Spinal cord (tissue), 9 donors: ENCODE measurements at regions not wholly inside any gene's neighbourhood (a gene's known extent, or its start where the extent isn't known, plus 50 kb on each side); places are given as distances from the start of the nearest gene placed in this dataset.
"Not testable (repeated sequence)": the region's sequence is repeated elsewhere in the genome, so short reads cannot be mapped to it uniquely, and the experiment has no call there.

Experiments used
- DNase-seq, 6 donors: peaks; one replicate each; pipeline versions ENCODE4 v3.0.0 to v3.0.0-alpha.2; 2013 to 2015; ENCODE audit warnings: low spot score in 6 of 6, low read depth in 4 of 6
- H3K27ac ChIP-seq: one replicate; pipeline ENCODE4 v1.5.1; 2013; ENCODE audit warnings: low read depth, low read length, control low read depth
- H3K27me3 ChIP-seq: one replicate; pipeline ENCODE4 v1.6.1; 2013; ENCODE audit warnings: low read length; ENCODE audit not compliant: control insufficient read depth, insufficient read depth
- H3K36me3 ChIP-seq: one replicate; pipeline ENCODE4 v1.6.1; 2013; ENCODE audit warnings: low read length; ENCODE audit not compliant: control insufficient read depth, insufficient read depth
- H3K4me1 ChIP-seq: one replicate; pipeline ENCODE4 v1.6.1; 2013; ENCODE audit warnings: low read length; ENCODE audit not compliant: control insufficient read depth, insufficient read depth
- H3K4me3 ChIP-seq: one replicate; pipeline ENCODE4 v1.5.1; 2013; ENCODE audit warnings: low read depth, low read length, control low read depth
- H3K9me3 ChIP-seq: one replicate; pipeline ENCODE4 v1.6.1; 2013; ENCODE audit warnings: low read length; ENCODE audit not compliant: control insufficient read depth, insufficient read depth
- WGBS: methylation state at CpG from one replicate; pipeline ENCODE4 v1.1.5; 2013; ENCODE audit warnings: missing lambda C conversion rate; ENCODE audit not compliant: insufficient coverage; 5-methylcytosine and 5-hydroxymethylcytosine counted together
- donor health status: healthy.

GRCh38 chr10:27392606-27393005 is 111.5 kb upstream of the RAB18 start:
- Histone ChIP-seq H3K4me1 (no peaks in the 10 kb centered on the region), H3K4me3 (no peak overlapping the region), H3K27ac (no peak overlapping the region), H3K9me3 (no peaks in the 10 kb centered on the region), H3K36me3 (no peaks in the 10 kb centered on the region), H3K27me3 (no peaks in the 10 kb centered on the region)
- DNase-seq: no peak
- WGBS: no CpG with 5 or more reads among the region's 2 CpGs

GRCh38 chr10:27391916-27392315 is 112.2 kb upstream of the RAB18 start:
- no peak for DNase-seq
- no peak overlapping the region for H3K4me3 ChIP-seq
- H3K27me3 ChIP-seq: no peaks in the 10 kb centered on the region
- H3K36me3 ChIP-seq: no peaks in the 10 kb centered on the region
- no peaks in the 10 kb centered on the region for H3K4me1 ChIP-seq
- 88% methylated on average over 2 of the region's 2 CpGs for WGBS
- H3K9me3 ChIP-seq: no peaks in the 10 kb centered on the region
- no peak overlapping the region for H3K27ac ChIP-seq

DNA sequence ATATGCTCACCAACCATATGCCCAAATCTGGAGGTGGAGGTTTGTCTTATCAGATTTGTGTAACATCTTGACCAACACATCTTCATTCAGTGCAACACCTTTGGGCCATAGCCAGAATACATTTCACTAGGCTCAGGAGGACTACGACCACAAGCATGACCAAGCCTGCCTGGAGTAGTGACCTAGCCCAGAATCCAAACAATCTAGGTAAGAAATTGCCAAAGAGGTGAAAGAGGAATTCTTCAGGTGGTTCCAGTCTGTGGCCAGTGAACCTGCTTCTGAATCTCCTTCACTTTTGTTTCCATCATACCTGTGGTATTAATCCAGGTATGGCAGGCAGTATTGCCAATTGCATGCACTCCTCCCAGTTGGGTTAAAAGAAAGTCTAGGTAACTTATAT is 112.8 kb upstream of the RAB18 start:
- H3K36me3 ChIP-seq: no peaks in the 10 kb centered on the region
- H3K4me3 ChIP-seq: no peak overlapping the region
- 100% methylated on average over 1 of the region's 1 CpG for WGBS

DNA sequence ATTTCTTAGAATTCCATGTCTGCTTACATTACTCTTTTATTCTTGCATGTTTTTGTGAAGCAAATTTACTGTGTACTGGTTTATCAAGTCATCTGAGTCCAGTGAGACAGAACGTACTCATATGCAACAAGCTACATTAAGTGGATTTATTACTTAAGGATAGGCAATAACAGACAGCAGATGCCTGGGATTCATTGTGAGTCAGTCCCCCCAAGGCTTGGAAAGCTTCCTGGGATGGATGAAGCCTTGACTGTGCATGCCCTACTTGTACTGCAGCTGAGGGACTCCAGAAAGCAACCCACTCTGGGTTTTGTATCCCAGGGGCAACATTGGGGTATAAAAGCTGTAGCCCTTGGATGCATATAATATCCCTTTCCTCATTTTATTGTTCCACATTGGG is 113.4 kb upstream of the RAB18 start:
- no peaks in the 10 kb centered on the region for H3K36me3 ChIP-seq
- H3K27me3 ChIP-seq: no peaks in the 10 kb centered on the region
- H3K4me3 ChIP-seq: no peak overlapping the region
- no peak for DNase-seq
- no peaks in the 10 kb centered on the region for H3K9me3 ChIP-seq
- H3K4me1 ChIP-seq: no peaks in the 10 kb centered on the region
- no CpG with 5 or more reads among the region's 1 CpG for WGBS
- H3K27ac ChIP-seq: no peak overlapping the region

More for the DNA sequence above, 112.8 kb upstream of the RAB18 start:
- Histone ChIP-seq H3K9me3 (no peaks in the 10 kb centered on the region), H3K27ac (no peak overlapping the region), H3K27me3 (no peaks in the 10 kb centered on the region), H3K4me1 (no peaks in the 10 kb centered on the region)
- no peak for DNase-seq

DNA sequence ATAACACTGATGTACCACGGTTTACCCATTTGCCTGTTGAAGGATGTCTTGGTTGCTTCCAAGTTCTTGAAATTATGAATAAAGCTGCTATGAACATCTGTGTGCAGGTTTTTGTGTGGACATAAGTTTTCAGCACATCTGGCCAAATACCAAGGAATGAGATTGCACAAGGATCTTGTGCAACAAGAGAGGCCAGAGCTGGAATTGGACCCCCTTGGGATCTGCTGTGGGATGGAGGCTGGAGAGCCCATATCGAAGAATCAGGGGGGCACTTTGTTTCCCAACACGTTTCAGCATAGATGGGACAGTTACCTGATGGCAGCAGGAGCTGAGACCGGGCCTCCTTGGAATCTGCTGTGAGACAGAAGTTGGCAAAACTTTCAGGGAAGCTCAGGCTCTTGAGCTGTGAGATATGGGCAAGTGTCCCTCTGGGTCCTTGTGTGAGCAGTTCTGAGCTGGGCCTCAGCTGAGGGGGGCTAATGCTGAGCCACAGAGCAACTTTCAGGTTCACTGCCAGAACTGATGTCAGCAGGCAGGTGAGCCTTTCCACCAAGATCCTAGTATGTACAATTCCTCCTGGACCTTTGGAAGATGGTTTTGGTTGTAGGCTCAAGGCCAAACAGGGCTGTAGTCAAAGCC is 115.2 kb upstream of the RAB18 start:
- H3K9me3 ChIP-seq: no peaks in the 10 kb centered on the region
- H3K27me3 ChIP-seq: no peaks in the 10 kb centered on the region
- H3K4me3 ChIP-seq: no peak overlapping the region
- no peak for DNase-seq
- H3K27ac ChIP-seq: no peak overlapping the region
- H3K36me3 ChIP-seq: no peaks in the 10 kb centered on the region
- no peaks in the 10 kb centered on the region for H3K4me1 ChIP-seq
- 81% methylated on average over 3 of the region's 4 CpGs for WGBS

DNA sequence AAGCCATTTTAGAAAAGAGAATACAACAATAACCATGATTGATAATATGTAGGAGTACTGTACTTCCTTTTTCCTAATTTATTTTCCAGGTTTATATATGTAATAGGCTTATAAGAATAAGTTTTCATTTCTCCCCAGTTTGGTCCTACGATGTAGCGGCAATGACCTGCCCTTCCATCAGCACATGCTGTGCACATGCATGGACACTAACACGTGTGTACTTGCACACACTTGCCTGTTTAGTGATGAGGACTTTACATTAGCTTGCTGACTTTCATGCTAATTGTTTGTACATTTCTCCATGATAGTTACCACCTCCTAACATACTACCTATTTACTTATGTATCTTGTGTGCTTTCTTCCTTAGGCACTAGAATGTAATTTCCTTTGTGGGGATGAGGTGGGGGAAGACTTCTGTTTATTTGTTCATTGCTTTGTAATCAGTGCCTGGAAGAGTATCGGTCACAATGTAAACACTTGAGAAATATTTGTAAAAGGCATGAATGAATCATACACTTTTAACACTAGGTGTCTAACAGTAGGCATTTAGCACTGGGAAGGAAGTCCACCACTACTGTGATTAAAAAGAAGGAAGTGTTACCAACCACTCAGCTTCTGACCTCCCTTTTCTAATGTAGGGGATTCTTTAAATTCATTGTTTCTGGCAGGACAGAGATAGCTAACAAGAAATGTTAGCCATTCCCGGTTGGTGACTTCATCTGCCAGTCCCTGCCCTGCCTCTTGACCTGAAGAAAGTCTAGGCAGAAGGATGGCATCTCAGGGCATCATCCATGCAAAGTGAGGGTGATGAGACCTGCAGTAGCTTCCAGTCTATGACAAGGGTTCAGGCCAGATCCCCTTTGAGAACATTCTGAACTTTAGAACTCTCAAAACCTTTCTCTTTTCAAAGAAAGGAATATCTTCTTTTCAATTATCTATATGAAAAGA is 120.2 kb upstream of the RAB18 start:
- DNase-seq: no peak
- H3K4me3 ChIP-seq: no peak overlapping the region
- 63% methylated on average over 1 of the region's 5 CpGs for WGBS
- H3K27me3 ChIP-seq: no peaks in the 10 kb centered on the region
- no peak overlapping the region for H3K27ac ChIP-seq
- no peaks in the 10 kb centered on the region for H3K4me1 ChIP-seq
- H3K9me3 ChIP-seq: no peaks in the 10 kb centered on the region
- no peaks in the 10 kb centered on the region for H3K36me3 ChIP-seq

DNA sequence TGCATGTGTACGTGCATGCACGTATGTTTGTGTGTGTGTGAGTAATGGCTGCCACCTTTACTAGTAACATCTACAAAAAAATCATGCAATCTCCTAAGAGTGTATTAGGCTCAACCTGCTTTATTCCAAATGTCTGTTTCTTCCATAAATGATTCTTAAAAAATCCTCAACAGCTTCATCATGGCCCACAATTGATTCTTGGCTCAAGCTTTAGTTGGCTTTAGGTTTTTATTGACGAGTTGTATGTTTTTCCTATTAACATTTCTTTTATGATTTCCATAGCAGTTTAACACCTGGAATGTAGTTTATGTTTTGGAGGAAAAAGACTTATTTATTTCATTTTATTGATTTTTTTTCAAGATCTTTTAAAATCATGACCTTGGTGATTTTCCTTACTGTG is 121.9 kb upstream of the RAB18 start:
- Histone ChIP-seq H3K36me3 (no peaks in the 10 kb centered on the region), H3K27me3 (no peaks in the 10 kb centered on the region), H3K27ac (no peak overlapping the region), H3K4me1 (no peaks in the 10 kb centered on the region), H3K9me3 (no peaks in the 10 kb centered on the region), H3K4me3 (no peak overlapping the region)
- DNase-seq: no peak
- no CpG with 5 or more reads among the region's 3 CpGs for WGBS

GRCh38 chr10:27380929-27381358 is 123.2 kb upstream of the RAB18 start:
- Histone ChIP-seq H3K36me3 (no peaks in the 10 kb centered on the region), H3K4me3 (no peak overlapping the region), H3K27ac (no peak overlapping the region), H3K4me1 (no peaks in the 10 kb centered on the region), H3K9me3 (no peaks in the 10 kb centered on the region), H3K27me3 (no peaks in the 10 kb centered on the region)
- DNase-seq: no peak
- WGBS: 89% methylated on average over 3 of the region's 6 CpGs

GRCh38 chr10:27379041-27379440 is 125.1 kb upstream of the RAB18 start:
- not testable (repeated sequence) for DNase-seq, H3K9me3 ChIP-seq, H3K36me3 ChIP-seq, H3K4me1 ChIP-seq, H3K27me3 ChIP-seq, H3K27ac ChIP-seq, H3K4me3 ChIP-seq
- 80% methylated on average over 1 of the region's 2 CpGs for WGBS
